GM19351 (cell line): ENCODE measurements at regions not wholly inside any gene's neighbourhood (a gene's known extent, or its start where the extent isn't known, plus 50 kb on each side); places are given as distances from the start of the nearest gene placed in this dataset.

Experiments used
- ATAC-seq: cut with Tn5 transposase; IDR thresholded peaks from one replicate; pipeline ENCODE4 v1.9.1; 2021; ENCODE audit warnings: mild to moderate bottlenecking, moderate library complexity; ENCODE audit not compliant: unreplicated experiment

- ATAC-seq: no peak
Measured at GRCh38 chr17:71229070-71229469, 891.8 kb upstream of the SOX9 start.

GRCh38 chr17:71232801-71233559, 887.8 kb upstream of the SOX9 start:
- ATAC-seq: no peak

- ATAC-seq: no peak
Measured at GRCh38 chr17:71234349-71234748, 886.5 kb upstream of the SOX9 start.

- no peak for ATAC-seq
Measured at GRCh38 chr17:71237903-71238538, 882.8 kb upstream of the SOX9 start.

GRCh38 chr17:71247441-71248015, 873.3 kb upstream of the SOX9 start:
- no peak for ATAC-seq

- no peak for ATAC-seq
Measured at GRCh38 chr17:71251276-71251675, 869.5 kb upstream of the SOX9 start.

GRCh38 chr17:71251951-71252350, 868.9 kb upstream of the SOX9 start:
- ATAC-seq: no peak

- no peak for ATAC-seq
Measured at GRCh38 chr17:71252436-71252835, 868.4 kb upstream of the SOX9 start.

- no peak for ATAC-seq
Measured at GRCh38 chr17:71257096-71257495, 863.7 kb upstream of the SOX9 start.

- ATAC-seq: no peak
Measured at GRCh38 chr17:71260366-71260940, 860.4 kb upstream of the SOX9 start.

GRCh38 chr17:71262586-71262985, 858.2 kb upstream of the SOX9 start:
- ATAC-seq: no peak

GRCh38 chr17:71267668-71268067, 853.2 kb upstream of the SOX9 start:
- no peak for ATAC-seq

GRCh38 chr17:71269201-71269600, 851.6 kb upstream of the SOX9 start:
- no peak for ATAC-seq

GRCh38 chr17:71273441-71273840, 847.4 kb upstream of the SOX9 start:
- no peak for ATAC-seq

GRCh38 chr17:71276079-71276478, 844.7 kb upstream of the SOX9 start:
- ATAC-seq: no peak

GRCh38 chr17:71283486-71283885, 837.3 kb upstream of the SOX9 start:
- ATAC-seq: no peak

GRCh38 chr17:71284032-71284755, 836.6 kb upstream of the SOX9 start:
- ATAC-seq: no peak

- ATAC-seq: no peak
Measured at GRCh38 chr17:71286625-71287024, 834.2 kb upstream of the SOX9 start.

GRCh38 chr17:71287071-71287823, 833.6 kb upstream of the SOX9 start:
- no peak for ATAC-seq

- no peak for ATAC-seq
Measured at GRCh38 chr17:71292006-71292405, 828.8 kb upstream of the SOX9 start.

GRCh38 chr17:71296005-71296404, 824.8 kb upstream of the SOX9 start:
- no peak for ATAC-seq
